SK-N-SH (cell line): ENCODE measurements at regions not wholly inside any gene's neighbourhood (a gene's known extent, or its start where the extent isn't known, plus 50 kb on each side); places are given as distances from the start of the nearest gene placed in this dataset.

Source experiments
- CTCF ChIA-PET: fragments of 300-600, 350-600 bp; formaldehyde crosslinking; extraction: SDS; loops from one replicate; lab custom pipeline; 2021; lab: Yijun Ruan, JAX
- POLR2A ChIA-PET: fragments of 350-600 bp; sonication (Branson Sonifier 250); formaldehyde crosslinking; extraction: SDS; loops from one replicate; lab custom pipeline; 2020; ENCODE audit warnings: antibody characterized with exemption, inconsistent platforms; lab: Yijun Ruan, JAX
- DNase-seq: peaks from one replicate; pipeline ENCODE4 v3.0.0; 2012
- H2AFZ ChIP-seq: fragments of 200-600 bp; sonication (generic); 2 replicates; pipeline ENCODE4 v1.8.1; 2016; ENCODE audit warnings: antibody characterized with exemption, mild to moderate bottlenecking, low read depth
- H3F3A ChIP-seq: fragments of 200-600 bp; sonication (generic); replicated peaks from 2 replicates; pipeline ENCODE3; 2016; ENCODE audit warnings: antibody characterized with exemption, mild to moderate bottlenecking; ENCODE audit not compliant: insufficient read depth
- H3K27ac ChIP-seq, 2 experiments: fragments of 200-500 bp in 1 of 2; fragments of 200-600 bp in 1 of 2; sonication (Bioruptor generic) in 1 of 2; sonication (generic), shearing (Covaris generic) in 1 of 2; 2 replicates each; pipeline versions ENCODE4 v1.5.1 to v1.6.1; 2014 to 2016; ENCODE audit warnings: low read depth in 2 of 2, inconsistent platforms in 1 of 2, low read length in 1 of 2, mild to moderate bottlenecking in 1 of 2, mixed read lengths in 1 of 2
- H3K27me3 ChIP-seq: fragments of 200-600 bp; sonication (generic), shearing (Covaris generic); 2 replicates; pipeline ENCODE4 v1.6.1; 2016; ENCODE audit warnings: mixed run types; ENCODE audit not compliant: insufficient read depth
- H3K36me3 ChIP-seq, 2 experiments: fragments of 200-500 bp in 1 of 2; fragments of 200-600 bp in 1 of 2; sonication (Bioruptor generic) in 1 of 2; sonication (generic) in 1 of 2; replicated peaks in 1 of 2; 2 replicates each; pipeline versions ENCODE3 to v1.5.1; 2014 to 2016; ENCODE audit warnings: low read length in 1 of 2, mild to moderate bottlenecking in 1 of 2; ENCODE audit not compliant: insufficient read depth in 2 of 2, control insufficient read depth in 1 of 2
- H3K4me1 ChIP-seq, 2 experiments: fragments of 200-500 bp in 1 of 2; fragments of 200-600 bp in 1 of 2; sonication (Bioruptor generic) in 1 of 2; sonication (generic), shearing (Covaris generic) in 1 of 2; 2 replicates each; pipeline versions ENCODE4 v1.5.1 to v1.6.1; 2014 to 2016; ENCODE audit warnings: low read depth in 1 of 2, low read length in 1 of 2, mixed run types in 1 of 2; ENCODE audit not compliant: insufficient read depth in 2 of 2, control insufficient read depth in 1 of 2
- H3K4me2 ChIP-seq: fragments of 200-600 bp; sonication (generic), shearing (Covaris generic); 2 replicates; pipeline ENCODE4 v1.6.1; 2017; ENCODE audit warnings: mixed run types
- H3K4me3 ChIP-seq, 2 experiments: fragments of 200-500 bp in 1 of 2; fragments of 200-600 bp in 1 of 2; sonication (Bioruptor generic) in 1 of 2; sonication (generic), shearing (Covaris generic) in 1 of 2; 2 replicates each; pipeline versions ENCODE4 v1.5.1 to v1.8.1; 2014 to 2016; ENCODE audit warnings: low read depth in 2 of 2, inconsistent platforms in 1 of 2, low read length in 1 of 2, mild to moderate bottlenecking in 1 of 2, mixed read lengths in 1 of 2, moderate library complexity in 1 of 2
- H3K79me2 ChIP-seq: fragments of 200-600 bp; sonication (generic); 2 replicates; pipeline ENCODE4 v1.8.1; 2017; ENCODE audit warnings: mild to moderate bottlenecking; ENCODE audit not compliant: insufficient read depth
- H3K9ac ChIP-seq: fragments of 200-600 bp; sonication (generic); 2 replicates; pipeline ENCODE4 v1.6.1; 2017; ENCODE audit warnings: mixed run types
- H3K9me2 ChIP-seq: fragments of 200-600 bp; sonication (generic); 2 replicates; pipeline ENCODE4 v1.6.1; 2017; ENCODE audit warnings: mixed run types
- H3K9me3 ChIP-seq: fragments of 200-600 bp; sonication (generic); 2 replicates; pipeline ENCODE4 v1.6.1; 2017; ENCODE audit warnings: mixed run types, mild to moderate bottlenecking, moderate library complexity
- H4K20me1 ChIP-seq: fragments of 200-600 bp; sonication (generic); 2 replicates; pipeline ENCODE4 v1.6.1; 2017; ENCODE audit warnings: mild to moderate bottlenecking, mixed run types; ENCODE audit not compliant: insufficient read depth
- CTCF ChIP-seq: fragments of 200-600 bp; sonication (generic); IDR thresholded peaks from 2 replicates; pipeline ENCODE4 v1.6.1; 2017; ENCODE audit warnings: antibody characterized with exemption, mild to moderate bottlenecking, moderate library complexity
- ELF1 ChIP-seq: IDR thresholded peaks from 2 replicates; pipeline ENCODE4 v1.4.0; 2012
- EP300 ChIP-seq, 2 experiments: IDR thresholded peaks; 2 replicates each; pipeline versions ENCODE4 v1.4.0 to v1.6.1; 2012; ENCODE audit warnings: borderline replicate concordance in 1 of 2, low read depth in 1 of 2, low read length in 1 of 2
- FOSL2 ChIP-seq: IDR thresholded peaks from 2 replicates; pipeline ENCODE4 v1.4.0; 2012; ENCODE audit warnings: low read depth, mild to moderate bottlenecking, moderate library complexity, borderline replicate concordance
- FOXJ3 ChIP-seq: sonication (generic); formaldehyde crosslinking; IDR thresholded peaks from 2 replicates; pipeline ENCODE4 v1.5.1; 2020; ENCODE audit warnings: mild to moderate bottlenecking, missing genetic modification reagents
- GABPA ChIP-seq: IDR thresholded peaks from 2 replicates; pipeline ENCODE4 v1.4.0; 2012; ENCODE audit warnings: low read depth, mild to moderate bottlenecking
- GATA2 ChIP-seq: sonication (generic); formaldehyde crosslinking; IDR thresholded peaks from 2 replicates; pipeline ENCODE4 v1.5.0; 2020; ENCODE audit warnings: mild to moderate bottlenecking, missing genetic modification reagents
- IRF3 ChIP-seq: fragments of 150-350 bp; IDR thresholded peaks from 2 replicates; pipeline ENCODE4 v1.6.1; 2016; ENCODE audit warnings: mild to moderate bottlenecking, low read depth, low read length
- JUND ChIP-seq: IDR thresholded peaks from 2 replicates; pipeline ENCODE4 v1.4.0; 2012
- MEF2A ChIP-seq: IDR thresholded peaks from 2 replicates; pipeline ENCODE4 v1.4.0; 2012; ENCODE audit warnings: low read depth, borderline replicate concordance
- MXI1 ChIP-seq: IDR thresholded peaks from 2 replicates; pipeline ENCODE4 v1.6.1; 2012; ENCODE audit warnings: mild to moderate bottlenecking, low read depth, low read length, improper control_type of control experiment
- NFIC ChIP-seq: IDR thresholded peaks from 2 replicates; pipeline ENCODE4 v1.4.0; 2012; ENCODE audit warnings: borderline replicate concordance
- NRF1 ChIP-seq: IDR thresholded peaks from 2 replicates; pipeline ENCODE4 v1.6.1; 2012; ENCODE audit warnings: low read depth, mild to moderate bottlenecking, low read length
- POLR2AphosphoS5 ChIP-seq: IDR thresholded peaks from 2 replicates; pipeline ENCODE4 v1.6.1; 2012; ENCODE audit warnings: low read depth, low read length
- RCOR1 ChIP-seq: fragments of 150-350 bp; IDR thresholded peaks from 2 replicates; pipeline ENCODE4 v1.6.1; 2017; ENCODE audit warnings: antibody characterized with exemption, low read length
- REST ChIP-seq: IDR thresholded peaks from 2 replicates; pipeline ENCODE4 v1.6.1; 2012; ENCODE audit warnings: mild to moderate bottlenecking, low read depth, low read length, moderate library complexity
- RFX5 ChIP-seq: IDR thresholded peaks from 2 replicates; pipeline ENCODE4 v1.6.1; 2012; ENCODE audit warnings: mild to moderate bottlenecking, improper control_type of control experiment, low read length
- RXRA ChIP-seq: IDR thresholded peaks from 2 replicates; pipeline ENCODE4 v1.4.0; 2012; ENCODE audit warnings: low read depth, mild to moderate bottlenecking, borderline replicate concordance
- SMC3 ChIP-seq: IDR thresholded peaks from 2 replicates; pipeline ENCODE4 v1.6.1; 2012; ENCODE audit warnings: low read depth, low read length, improper control_type of control experiment
- TEAD4 ChIP-seq: IDR thresholded peaks from 2 replicates; pipeline ENCODE4 v1.4.0; 2012; ENCODE audit warnings: mild to moderate bottlenecking, borderline replicate concordance; ENCODE audit not compliant: insufficient read depth
- USF2 ChIP-seq: fragments of 150-350 bp; IDR thresholded peaks from 2 replicates; pipeline ENCODE4 v1.6.1; 2017; ENCODE audit warnings: antibody characterized with exemption, low read length, low read depth, borderline replicate concordance
- YY1 ChIP-seq: IDR thresholded peaks from 2 replicates; pipeline ENCODE4 v1.4.0; 2012; ENCODE audit warnings: low read depth, mild to moderate bottlenecking
- WGBS: methylation state at CpG from one replicate; pipeline ENCODE4 v1.1.6; 2017; ENCODE audit warnings: low lambda C conversion rate; 5-methylcytosine and 5-hydroxymethylcytosine counted together

GRCh38 chr9:28317745-28318144, 744.5 kb upstream of the C9orf72 start (continued):
- TF ChIP-seq FOXJ3 (CRISPR knock-in tag), result no peak

- no peaks in the 10 kb centered on the region for H4K20me1 ChIP-seq
- no peak overlapping the region for H3K4me2 ChIP-seq
- TF ChIP-seq EP300 (IDR thresholded peaks at IDR 0.05; ENCODE audit: borderline replicate concordance in 1 of 2, low read depth in 1 of 2, low read length in 1 of 2), result no peak
- DNase-seq, result no peak
- WGBS, result 61% methylated on average over 1 of the region's 1 CpG
- H3F3A ChIP-seq, result no peaks in the 10 kb centered on the region
- no peaks in the 10 kb centered on the region for H3K9me3 ChIP-seq
- no peaks in the 10 kb centered on the region for H3K27me3 ChIP-seq
- H3K9ac ChIP-seq, result no peak overlapping the region
- ChIA-PET POLR2A (no interaction called here), CTCF (no interaction called here)
- H2AFZ ChIP-seq, result no peak overlapping the region
- no peak overlapping the region for H3K27ac ChIP-seq
- no peaks in the 10 kb centered on the region for H3K36me3 ChIP-seq
- H3K4me1 ChIP-seq, result no peaks in the 10 kb centered on the region
- H3K9me2 ChIP-seq, result no peaks in the 10 kb centered on the region
- H3K4me3 ChIP-seq, result no peak overlapping the region
- no peaks in the 10 kb centered on the region for H3K79me2 ChIP-seq
Observed at GRCh38 chr9:28318515-28318914, 745.2 kb upstream of the C9orf72 start.

GRCh38 chr9:28319981-28320380, 746.7 kb upstream of the C9orf72 start:
- no peak for DNase-seq
- CTCF ChIA-PET, result interaction anchor here (1.3 kb wide), 1 partner anchor 9 kb away, joined by 4 read pairs; no protein-coding TSS in a partner anchor
- POLR2A ChIA-PET, result no interaction called here
- H3K4me2 ChIP-seq, result no peak overlapping the region
- H3K27ac ChIP-seq, result no peak overlapping the region
- H3K4me1 ChIP-seq, result no peaks in the 10 kb centered on the region
- no peaks in the 10 kb centered on the region for H3K79me2 ChIP-seq
- no peak overlapping the region for H2AFZ ChIP-seq
- no peaks in the 10 kb centered on the region for H3K9me3 ChIP-seq
- no peaks in the 10 kb centered on the region for H4K20me1 ChIP-seq
- H3K4me3 ChIP-seq, result no peak overlapping the region
- H3K9me2 ChIP-seq, result no peaks in the 10 kb centered on the region
- 83% methylated on average over 2 of the region's 2 CpGs for whole genome bisulfite sequencing
- TF ChIP-seq SMC3, result no peak
- TF ChIP-seq ELF1, result no peak
- no peak for TF ChIP-seq RFX5
- no peak for TF ChIP-seq MEF2A
- no peak for TF ChIP-seq NFIC
- TF ChIP-seq FOSL2, result no peak
- TF ChIP-seq GABPA, result no peak
- no peak for TF ChIP-seq CTCF
- no peak for TF ChIP-seq GATA2 (CRISPR knock-in tag)
- no peak for TF ChIP-seq RCOR1
- no peak for TF ChIP-seq RXRA
- TF ChIP-seq USF2, result no peak
- no peak for TF ChIP-seq REST
- TF ChIP-seq MXI1, result no peak
- TF ChIP-seq NRF1, result no peak
- TF ChIP-seq POLR2AphosphoS5, result no peak
- no peak for TF ChIP-seq YY1
- no peak for TF ChIP-seq IRF3
- no peak for TF ChIP-seq TEAD4
- TF ChIP-seq JUND, result no peak
- H3K27me3 ChIP-seq, result no peaks in the 10 kb centered on the region
- no peak overlapping the region for H3K9ac ChIP-seq
- no peaks in the 10 kb centered on the region for H3K36me3 ChIP-seq
- H3F3A ChIP-seq, result no peaks in the 10 kb centered on the region
